Tibial nerve (tissue), 4 donors: ENCODE measurements at regions not wholly inside any gene's neighbourhood (a gene's known extent, or its start where the extent isn't known, plus 50 kb on each side); places are given as distances from the start of the nearest gene placed in this dataset.

Experiments used
- DNase-seq, 2 donors: peaks; one replicate each; pipeline ENCODE4 v3.0.0-alpha.2; 2019; ENCODE audit warnings: low spot score in 2 of 2
- H3K27ac ChIP-seq, 4 donors: fragments of 200-600 bp; sonication (generic) in 3 of 4; one replicate each; pipeline ENCODE4 v1.5.1; 2017 to 2019; ENCODE audit warnings: mild to moderate bottlenecking in 1 of 4
- H3K27me3 ChIP-seq, 2 donors: fragments of 200-600 bp; sonication (generic) in 1 of 2; one replicate each; pipeline versions ENCODE4 v1.5.1 to v1.6.0; 2017 to 2019
- H3K36me3 ChIP-seq, 3 donors: fragments of 200-600 bp; sonication (generic); one replicate each; pipeline ENCODE4 v1.5.1; 2018 to 2019
- H3K4me1 ChIP-seq, 4 donors: fragments of 200-600 bp; sonication (generic) in 3 of 4; one replicate each; pipeline ENCODE4 v1.5.1; 2017 to 2019
- H3K4me3 ChIP-seq, 4 donors: fragments of 200-600 bp; sonication (generic) in 3 of 4; one replicate each; pipeline ENCODE4 v1.5.1; 2017 to 2019; ENCODE audit warnings: mild to moderate bottlenecking in 1 of 4, moderate library complexity in 1 of 4
- H3K9me3 ChIP-seq, 4 donors: fragments of 200-600 bp; sonication (generic) in 3 of 4; one replicate each; pipeline ENCODE4 v1.5.1; 2017 to 2019
- CTCF ChIP-seq, 5 experiments: fragments of 200-600 bp in 3 of 5; fragments of 450-650 bp in 2 of 5; sonication (generic) in 3 of 5; IDR thresholded peaks; one replicate each; pipeline ENCODE4 v1.5.1; 2016 to 2019; ENCODE audit warnings: antibody characterized with exemption in 5 of 5, mild to moderate bottlenecking in 3 of 5, moderate library complexity in 2 of 5
- EP300 ChIP-seq, 2 donors: sonication (generic); formaldehyde crosslinking; IDR thresholded peaks; one replicate each; pipeline ENCODE4 v1.6.1; 2017; ENCODE audit warnings: antibody characterized with exemption in 2 of 2, mild to moderate bottlenecking in 1 of 2
- POLR2A ChIP-seq, 2 donors: fragments of 450-650 bp; IDR thresholded peaks; one replicate each; pipeline ENCODE4 v1.6.1; 2017; ENCODE audit warnings: antibody characterized with exemption in 2 of 2, mild to moderate bottlenecking in 2 of 2, moderate library complexity in 2 of 2
- WGBS, 2 donors: methylation state at CpG; one replicate each; pipeline ENCODE4 v1.1.5; 2018; 5-methylcytosine and 5-hydroxymethylcytosine counted together

DNA sequence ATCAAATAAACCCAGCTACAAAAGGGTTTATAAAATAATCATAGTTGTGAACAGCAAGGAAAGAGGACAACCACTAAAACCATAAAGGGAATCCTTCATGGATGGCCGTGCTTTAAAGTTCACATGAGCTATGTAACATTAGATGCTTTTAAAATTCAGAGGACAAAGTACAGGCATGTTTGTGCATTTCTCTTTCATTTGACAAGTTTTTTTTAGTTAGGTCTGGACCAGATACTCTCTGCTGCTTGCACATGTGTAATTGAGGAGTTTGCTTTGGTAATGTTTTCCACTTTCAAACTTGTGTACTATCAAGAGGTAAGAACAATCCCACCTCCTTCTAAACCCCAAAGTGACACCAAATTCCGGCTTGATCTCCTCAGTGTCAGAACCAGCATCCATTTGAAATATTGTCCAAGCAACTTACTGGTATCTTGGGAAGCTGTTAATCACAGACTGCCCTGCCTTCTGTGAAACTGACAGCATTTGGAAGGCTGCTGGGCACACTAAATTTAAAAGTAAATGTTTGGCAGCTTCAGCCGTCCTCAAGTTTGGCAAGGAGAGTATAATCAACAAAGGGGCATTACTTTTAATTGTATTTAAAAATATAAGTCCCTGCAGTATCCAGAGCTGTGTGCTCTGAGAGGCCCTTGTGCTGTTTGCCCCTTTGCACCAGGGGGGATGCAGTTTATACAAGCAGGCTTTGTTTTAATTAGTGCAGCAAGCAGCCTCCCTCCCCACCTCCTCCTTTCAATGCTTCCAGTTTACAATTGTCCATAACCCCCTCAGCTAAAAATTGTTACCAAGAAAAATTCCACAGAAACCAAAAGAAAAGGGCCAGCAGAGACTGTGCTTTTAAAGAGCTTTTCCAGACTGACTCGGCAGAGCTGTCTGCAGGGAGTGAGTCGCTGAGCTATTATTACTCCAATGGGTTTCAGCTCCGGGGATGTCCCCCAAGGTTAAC, 328.3 kb upstream of the MPDZ start:
- Histone ChIP-seq H3K36me3 (no peaks in the 10 kb centered on the region), H3K27me3 (no peaks in the 10 kb centered on the region), H3K4me1 (peaks cover 0 to 24% (median 5%) of the 10 kb centered on the region in 4 donors), H3K27ac (peak overlapping the region in 2 of 4 donors; percentile 43 to 53), H3K4me3 (no peak overlapping the region), H3K9me3 (no peaks in the 10 kb centered on the region)
- TF ChIP-seq CTCF (IDR thresholded peaks at IDR 0.05) (no peak), EP300 (IDR thresholded peaks at IDR 0.05) (no peak), POLR2A (IDR thresholded peaks at IDR 0.05) (no peak)
- 20 to 32% methylated on average over 6 of the region's 6 CpGs for WGBS, 2 donors
- DNase-seq: no peak

GRCh38 chr9:13606586-13606985, 327.1 kb upstream of the MPDZ start:
- Histone ChIP-seq H3K27me3 (no peaks in the 10 kb centered on the region), H3K4me1 (peaks cover 0 to 24% (median 5%) of the 10 kb centered on the region in 4 donors), H3K27ac (peak overlapping the region in 1 of 4 donors; percentile 5), H3K36me3 (no peaks in the 10 kb centered on the region), H3K9me3 (peaks cover 0 to 6% (median 0%) of the 10 kb centered on the region in 4 donors), H3K4me3 (no peak overlapping the region)
- 35 to 38% methylated on average over 5 of the region's 5 CpGs for WGBS, 2 donors
- DNase-seq: no peak
- no peak for TF ChIP-seq POLR2A (IDR thresholded peaks at IDR 0.05)
- no peak for TF ChIP-seq EP300 (IDR thresholded peaks at IDR 0.05)
- no peak for TF ChIP-seq CTCF (IDR thresholded peaks at IDR 0.05)

DNA sequence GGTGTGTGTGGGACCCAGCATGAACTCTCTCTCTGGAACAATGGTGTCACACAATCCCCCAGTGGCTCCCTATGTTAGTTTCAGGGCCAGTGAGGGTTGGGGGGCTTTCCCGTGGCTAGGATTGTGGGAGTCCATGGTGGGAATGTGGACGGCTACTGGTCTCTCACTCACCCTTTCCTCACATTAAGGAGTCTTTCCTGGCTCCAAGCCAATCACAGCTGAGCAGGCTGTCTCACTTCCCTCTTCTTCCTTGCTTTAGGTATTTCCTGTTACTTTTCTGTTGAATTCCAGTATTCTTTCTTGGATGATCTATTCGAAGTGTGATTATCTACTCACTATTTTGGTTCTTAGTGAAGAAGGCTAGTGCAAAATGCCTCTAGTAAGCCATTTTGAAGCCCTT, 324.4 kb upstream of the MPDZ start:
- Histone ChIP-seq H3K4me3 (no peak overlapping the region), H3K4me1 (peaks cover 0 to 24% (median 5%) of the 10 kb centered on the region in 4 donors), H3K27ac (no peak overlapping the region), H3K9me3 (peaks cover 0 to 6% (median 0%) of the 10 kb centered on the region in 4 donors), H3K36me3 (no peaks in the 10 kb centered on the region), H3K27me3 (no peaks in the 10 kb centered on the region)
- no peak for DNase-seq
- 64 to 83% methylated on average over 2 to 3 of the region's 3 CpGs for WGBS, 2 donors
- TF ChIP-seq POLR2A (IDR thresholded peaks at IDR 0.05): no peak
- no peak for TF ChIP-seq CTCF (IDR thresholded peaks at IDR 0.05)
- TF ChIP-seq EP300 (IDR thresholded peaks at IDR 0.05): no peak

GRCh38 chr9:13598738-13599137, 319.2 kb upstream of the MPDZ start:
- TF ChIP-seq POLR2A (IDR thresholded peaks at IDR 0.05): no peak
- Histone ChIP-seq H3K4me3 (no peak overlapping the region), H3K4me1 (peaks cover 0 to 9% (median 0%) of the 10 kb centered on the region in 4 donors), H3K27me3 (no peaks in the 10 kb centered on the region), H3K27ac (no peak overlapping the region), H3K9me3 (peaks cover 0 to 6% (median 0%) of the 10 kb centered on the region in 4 donors), H3K36me3 (no peaks in the 10 kb centered on the region)
- no peak for DNase-seq

DNA sequence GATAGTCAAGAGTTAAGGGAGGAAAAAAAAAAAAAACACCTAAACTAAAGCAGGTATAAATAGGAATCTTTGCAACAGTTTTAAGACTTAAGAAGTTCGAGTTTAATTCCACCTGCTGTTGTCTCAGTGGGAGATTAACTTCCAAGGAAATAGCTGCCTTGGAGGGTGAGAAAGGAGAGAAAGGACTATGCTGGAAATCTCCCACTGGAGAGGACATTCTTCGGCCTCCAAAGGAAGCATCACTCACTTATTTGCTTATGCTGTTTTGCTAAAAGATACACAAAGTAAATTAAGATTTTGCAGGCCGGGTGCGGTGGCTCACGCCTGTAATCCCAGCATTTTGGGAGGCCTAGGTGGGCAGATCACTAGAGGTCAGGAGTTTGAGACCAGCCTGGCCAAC, 317.9 kb upstream of the MPDZ start:
- no peak for DNase-seq
- Histone ChIP-seq H3K9me3 (peaks cover 0 to 6% (median 0%) of the 10 kb centered on the region in 4 donors), H3K27me3 (no peaks in the 10 kb centered on the region), H3K36me3 (no peaks in the 10 kb centered on the region), H3K4me1 (peaks cover 0 to 9% (median 0%) of the 10 kb centered on the region in 4 donors), H3K4me3 (no peak overlapping the region), H3K27ac (no peak overlapping the region)
- TF ChIP-seq CTCF (IDR thresholded peaks at IDR 0.05) (no peak), EP300 (IDR thresholded peaks at IDR 0.05) (no peak), POLR2A (IDR thresholded peaks at IDR 0.05) (no peak)
- WGBS, 2 donors: 74 to 83% methylated on average over 5 of the region's 5 CpGs
